ENCODE measurements at regions not wholly inside any gene's neighbourhood (a gene's known extent, or its start where the extent isn't known, plus 50 kb on each side); places are given as distances from the start of the nearest gene placed in this dataset.

- Histone ChIP-seq H3K4me3 (no peak overlapping the region), H3K36me3 (no peaks in the 10 kb centered on the region), H3K27ac (no peak overlapping the region), H3K27me3 (no peaks in the 10 kb centered on the region), H3K4me1 (ENCODE audit: low read depth) (no peaks in the 10 kb centered on the region), H3K9me3 (ENCODE audit: low read depth) (no peaks in the 10 kb centered on the region)
- DNase-seq (ENCODE audit: low read depth in 1 of 2, low spot score in 1 of 2) = no peak
- no peak for TF ChIP-seq CTCF (IDR thresholded peaks at IDR 0.05; ENCODE audit: low read depth, low read length)
These were observed 76.7 kb upstream of the MBNL1 start for GRCh38 chr3:152192050-152192449.

- H3K9me3 ChIP-seq (ENCODE audit: low read depth) = no peaks in the 10 kb centered on the region
- DNase-seq (ENCODE audit: low read depth in 1 of 2, low spot score in 1 of 2) = no peak
- TF ChIP-seq CTCF (IDR thresholded peaks at IDR 0.05; ENCODE audit: low read depth, low read length) = no peak
- H3K36me3 ChIP-seq = no peaks in the 10 kb centered on the region
- H3K4me1 ChIP-seq (ENCODE audit: low read depth) = peaks cover 7% of the 10 kb centered on the region
- no peak overlapping the region for H3K27ac ChIP-seq
- no peak overlapping the region for H3K4me3 ChIP-seq
- H3K27me3 ChIP-seq = no peaks in the 10 kb centered on the region
These were observed 75.6 kb upstream of the MBNL1 start for GRCh38 chr3:152192936-152193672.

- DNase-seq (ENCODE audit: low read depth in 1 of 2, low spot score in 1 of 2) = no peak
- no peaks in the 10 kb centered on the region for H3K27me3 ChIP-seq
- TF ChIP-seq CTCF (IDR thresholded peaks at IDR 0.05; ENCODE audit: low read depth, low read length) = no peak
These were observed 75.0 kb upstream of the MBNL1 start for GRCh38 chr3:152193673-152194267.

GRCh38 chr3:152195206-152195605 lies 73.5 kb upstream of the MBNL1 start:
- no peaks in the 10 kb centered on the region for H3K27me3 ChIP-seq
- TF ChIP-seq CTCF (IDR thresholded peaks at IDR 0.05; ENCODE audit: low read depth, low read length) = no peak
- no peaks in the 10 kb centered on the region for H3K36me3 ChIP-seq
- no peak overlapping the region for H3K27ac ChIP-seq
- H3K4me1 ChIP-seq (ENCODE audit: low read depth) = peaks cover 14% of the 10 kb centered on the region
- no peak for DNase-seq (ENCODE audit: low read depth in 1 of 2, low spot score in 1 of 2)
- no peak overlapping the region for H3K4me3 ChIP-seq
- no peaks in the 10 kb centered on the region for H3K9me3 ChIP-seq (ENCODE audit: low read depth)

More at GRCh38 chr3:152193673-152194267, 75.0 kb upstream of the MBNL1 start:
- no peaks in the 10 kb centered on the region for H3K36me3 ChIP-seq
- peaks cover 7% of the 10 kb centered on the region for H3K4me1 ChIP-seq (ENCODE audit: low read depth)
- H3K9me3 ChIP-seq (ENCODE audit: low read depth) = no peaks in the 10 kb centered on the region
- no peak overlapping the region for H3K27ac ChIP-seq
- H3K4me3 ChIP-seq = no peak overlapping the region

- no peaks in the 10 kb centered on the region for H3K9me3 ChIP-seq (ENCODE audit: low read depth)
- no peaks in the 10 kb centered on the region for H3K36me3 ChIP-seq
- TF ChIP-seq CTCF (IDR thresholded peaks at IDR 0.05; ENCODE audit: low read depth, low read length) = no peak
- no peak overlapping the region for H3K4me3 ChIP-seq
- DNase-seq (ENCODE audit: low read depth in 1 of 2, low spot score in 1 of 2) = no peak
- peaks cover 25% of the 10 kb centered on the region for H3K4me1 ChIP-seq (ENCODE audit: low read depth)
- H3K27me3 ChIP-seq = no peaks in the 10 kb centered on the region
- no peak overlapping the region for H3K27ac ChIP-seq
These were observed 71.9 kb upstream of the MBNL1 start for GRCh38 chr3:152196782-152197181.

Data from cardiac muscle cell (in vitro differentiated cells and primary cell).